Midbrain (tissue), 1 donor: ENCODE measurements at regions not wholly inside any gene's neighbourhood (a gene's known extent, or its start where the extent isn't known, plus 50 kb on each side); places are given as distances from the start of the nearest gene placed in this dataset.
"Not testable (repeated sequence)": the region's sequence is repeated elsewhere in the genome, so short reads cannot be mapped to it uniquely, and the experiment has no call there.

ENCODE experiments used
- DNase-seq: peaks from one replicate; lab custom pipeline; 2025; lab: John Stamatoyannopoulos, UW

- DNase-seq: no peak
Measured at GRCh38 chr15:37416103-37416502, 315.8 kb upstream of the MEIS2 start.

- DNase-seq: no peak
Measured at GRCh38 chr15:37425541-37425940, 325.2 kb upstream of the MEIS2 start.

- not testable (repeated sequence) for DNase-seq
Measured at GRCh38 chr15:37427393-37427792, 327.0 kb upstream of the MEIS2 start.

GRCh38 chr15:37446921-37447320, 346.6 kb upstream of the MEIS2 start:
- DNase-seq: no peak

- no peak for DNase-seq
Measured at GRCh38 chr15:37452498-37452897, 352.1 kb upstream of the MEIS2 start.

- no peak for DNase-seq
Measured at GRCh38 chr15:37480482-37480881, 380.1 kb upstream of the MEIS2 start.

- no peak for DNase-seq
Measured at GRCh38 chr15:37481126-37481525, 380.8 kb upstream of the MEIS2 start.

DNA sequence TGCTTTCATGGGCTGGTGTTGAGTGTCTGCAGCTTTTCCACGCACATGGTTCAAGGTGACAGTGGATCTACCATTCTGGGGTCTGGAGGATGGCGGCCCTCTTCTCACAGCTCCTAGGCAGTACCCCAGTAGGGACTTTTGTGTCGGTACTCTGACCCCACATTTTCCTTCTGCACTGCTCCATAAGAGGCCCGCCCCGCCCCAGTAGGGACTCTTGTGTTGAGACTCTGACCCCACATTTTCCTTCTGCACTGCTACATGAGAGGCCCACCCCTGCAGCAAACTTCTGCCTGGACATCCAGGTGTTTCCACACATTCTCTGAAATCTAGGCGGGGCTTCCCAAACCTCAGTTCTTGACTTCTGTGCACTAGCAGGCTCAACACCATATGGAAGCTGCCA, 383.4 kb upstream of the MEIS2 start:
- DNase-seq: no peak

GRCh38 chr15:37485056-37485455, 384.7 kb upstream of the MEIS2 start:
- no peak for DNase-seq

DNA sequence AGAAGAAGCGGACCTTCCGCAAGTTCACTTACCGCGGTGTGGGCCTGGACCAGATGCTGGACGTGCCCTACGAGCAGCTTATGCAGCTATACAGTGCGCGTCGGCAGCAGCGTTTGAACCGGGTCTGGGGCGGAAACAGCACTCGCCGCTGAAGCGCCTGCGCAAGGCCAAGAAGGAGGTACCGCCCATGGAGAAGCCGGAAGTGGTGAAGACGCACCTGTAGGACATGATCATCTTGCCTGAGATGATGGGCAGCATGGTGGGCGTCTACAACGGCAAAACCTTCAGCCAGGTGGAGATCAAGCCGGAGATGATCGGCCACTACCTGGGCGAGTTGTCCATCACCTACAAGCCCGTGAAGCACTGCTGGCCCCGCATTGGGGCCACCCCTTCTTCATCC, 390.4 kb upstream of the MEIS2 start:
- DNase-seq: no peak

- no peak for DNase-seq
Measured at GRCh38 chr15:37516621-37517020, 416.3 kb upstream of the MEIS2 start.

GRCh38 chr15:37517191-37517895, 417.0 kb upstream of the MEIS2 start:
- no peak for DNase-seq

DNA sequence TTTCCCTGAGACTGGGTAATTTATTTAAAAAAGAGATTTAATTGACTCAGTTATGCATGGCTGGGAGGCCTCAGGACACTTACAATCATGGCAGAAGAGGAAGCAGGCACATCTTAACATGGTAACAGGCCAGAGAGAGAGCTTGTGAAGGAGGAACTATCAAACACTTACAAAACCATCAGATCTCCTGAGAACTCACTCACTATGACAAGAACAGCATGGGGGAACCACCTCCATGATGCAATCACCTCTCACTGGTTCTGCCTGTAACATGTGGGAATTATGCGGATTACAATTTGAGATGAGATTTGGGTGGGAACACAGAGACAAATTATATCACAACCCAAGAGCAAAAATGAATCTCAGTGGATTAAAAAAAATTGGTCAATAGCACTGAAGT, 416.0 kb upstream of the TMCO5A start:
- no peak for DNase-seq

- no peak for DNase-seq
Measured at GRCh38 chr15:37520026-37520425, 414.4 kb upstream of the TMCO5A start.

GRCh38 chr15:37520882-37521281, 413.6 kb upstream of the TMCO5A start:
- DNase-seq: no peak

GRCh38 chr15:37524601-37525000, 409.8 kb upstream of the TMCO5A start:
- DNase-seq: no peak

- DNase-seq: no peak
Measured at GRCh38 chr15:37528432-37528831, 406.0 kb upstream of the TMCO5A start.

DNA sequence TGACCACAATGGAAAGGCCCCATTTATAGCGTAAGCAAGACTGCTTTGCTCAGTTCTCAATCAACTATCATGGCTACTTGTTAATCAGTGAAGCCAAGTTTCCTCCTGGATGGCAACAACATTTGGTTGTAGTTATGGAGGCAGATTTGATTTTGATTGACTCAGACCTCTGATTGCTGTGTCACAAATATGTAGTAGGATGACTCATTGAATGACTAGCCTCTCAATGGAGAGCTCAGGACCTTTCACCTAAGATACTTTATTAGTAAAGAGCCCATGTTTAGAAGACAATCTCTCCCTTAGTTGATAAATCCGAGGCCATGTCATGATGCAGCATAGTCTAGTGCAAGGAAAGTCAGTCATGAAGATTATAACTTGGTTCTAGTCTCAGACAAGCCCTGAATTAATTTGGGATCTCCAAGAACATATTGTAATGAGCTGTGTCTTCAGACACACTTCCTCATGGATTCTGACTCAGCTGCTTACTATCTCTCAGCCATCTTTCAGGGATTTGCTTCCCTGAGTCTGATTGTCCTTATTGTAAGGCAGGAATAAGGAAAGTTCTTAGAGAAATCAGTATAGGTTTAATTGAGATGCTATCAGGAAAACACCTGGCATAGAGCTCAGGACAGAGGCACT, 397.4 kb upstream of the TMCO5A start:
- no peak for DNase-seq

GRCh38 chr15:37537802-37538201, 396.6 kb upstream of the TMCO5A start:
- no peak for DNase-seq

DNA sequence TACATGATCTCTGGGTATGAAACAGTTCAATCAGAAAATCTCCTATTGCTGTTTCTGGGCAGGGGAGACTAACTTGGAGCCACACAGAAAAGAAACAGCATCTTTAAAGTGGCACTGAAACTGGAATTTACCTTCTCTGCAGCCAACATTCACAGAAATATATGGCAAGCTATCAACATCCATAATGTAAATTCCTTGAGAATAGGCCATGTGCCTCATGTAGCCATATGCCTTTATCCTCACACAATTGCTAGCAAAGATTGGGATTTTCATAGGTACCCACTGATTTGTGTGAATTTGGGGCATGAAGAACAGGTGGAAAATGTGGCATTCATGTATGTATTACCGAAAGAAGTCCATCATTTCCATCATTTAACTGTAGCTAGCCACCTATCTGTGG, 386.3 kb upstream of the TMCO5A start:
- DNase-seq: no peak

GRCh38 chr15:37550360-37551024, 383.9 kb upstream of the TMCO5A start:
- no peak for DNase-seq

GRCh38 chr15:37572401-37572800, 362.0 kb upstream of the TMCO5A start:
- DNase-seq: no peak

DNA sequence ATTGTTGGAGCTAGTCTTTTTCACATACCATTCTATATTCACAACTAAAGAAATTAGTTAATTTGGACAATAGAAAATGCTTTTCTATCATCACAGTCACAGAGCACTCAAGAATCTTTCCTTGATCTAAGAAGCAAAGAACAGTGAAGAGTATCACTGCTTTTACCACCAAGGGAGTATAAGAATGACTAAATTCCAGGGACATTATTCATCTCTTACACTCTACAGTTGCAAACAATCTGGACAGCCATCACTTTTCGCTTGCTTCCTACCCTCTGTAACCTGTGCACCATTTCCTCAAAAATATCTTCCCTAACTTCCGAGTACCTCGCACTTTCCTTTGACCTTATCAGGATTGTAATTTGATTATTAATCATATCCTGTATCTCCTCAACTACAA, 359.5 kb upstream of the TMCO5A start:
- no peak for DNase-seq
